Right hindlimb (tissue), 1 donor: ENCODE measurements at regions not wholly inside any gene's neighbourhood (a gene's known extent, or its start where the extent isn't known, plus 50 kb on each side); places are given as distances from the start of the nearest gene placed in this dataset.

Experiments used
- DNase-seq: peaks from one replicate; pipeline ENCODE4 v3.0.0-alpha.2; 2018

GRCh38 chr6:138716971-138717665, 56.5 kb upstream of the CCDC28A start:
- no peak for DNase-seq

GRCh38 chr6:138719011-138719635, 54.4 kb upstream of the CCDC28A start:
- DNase-seq, result no peak

GRCh38 chr6:138719744-138720143, 53.8 kb upstream of the CCDC28A start:
- no peak for DNase-seq

DNA sequence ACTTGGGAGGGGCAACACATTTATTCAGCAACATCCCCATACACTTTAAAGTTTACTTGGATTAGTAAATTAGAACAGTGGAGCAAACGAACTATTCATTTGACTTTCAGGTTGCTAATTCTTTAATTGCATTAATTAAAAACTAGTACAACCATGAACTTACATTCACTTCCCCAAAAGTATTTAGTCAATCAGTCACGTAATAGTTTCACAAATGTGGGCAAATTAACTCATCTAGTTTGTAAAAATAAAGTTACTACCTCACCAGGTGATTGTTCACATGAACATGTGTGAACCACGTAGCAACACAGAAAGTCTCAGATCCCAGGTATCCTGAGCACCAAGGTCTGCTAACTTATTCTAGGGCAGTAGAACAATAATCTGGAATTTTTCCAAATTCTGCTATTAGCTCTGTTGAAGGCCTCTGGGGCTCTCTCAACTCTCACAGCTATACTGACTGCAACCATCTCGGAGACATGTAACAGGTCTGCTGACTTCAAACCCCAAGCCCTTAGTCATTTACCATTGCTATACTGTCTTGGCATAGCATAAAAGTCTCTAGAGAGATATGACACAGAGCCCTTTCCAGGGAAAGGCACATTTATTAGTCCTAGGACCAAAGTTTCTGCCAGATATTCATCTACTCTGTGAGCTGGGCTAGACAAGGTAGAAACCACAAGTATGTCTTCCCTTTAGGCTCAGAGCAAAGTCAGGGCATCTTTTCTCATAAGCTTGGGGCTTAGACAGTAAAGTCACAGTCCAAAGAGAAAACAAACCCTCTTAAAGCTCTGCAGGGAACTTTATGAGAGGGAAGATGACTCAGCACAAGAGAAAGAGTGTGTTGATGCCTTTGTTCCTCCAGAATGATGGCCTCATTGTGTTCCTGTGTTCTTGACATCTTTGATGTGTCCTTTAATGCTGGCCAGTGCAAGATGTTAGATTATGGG, 50.9 kb upstream of the CCDC28A start:
- DNase-seq, result no peak
